IMR-90 (cell line): ENCODE measurements at regions not wholly inside any gene's neighbourhood (a gene's known extent, or its start where the extent isn't known, plus 50 kb on each side); places are given as distances from the start of the nearest gene placed in this dataset.

Source experiments
- ATAC-seq: fragments of 200-7000 bp; cut with Tn5 transposase; 2 replicates; pipeline ENCODE4 v1.9.1; 2020; ENCODE audit warnings: low read depth, mild to moderate bottlenecking, moderate library complexity
- BruUV-seq: library from RNA; stranded (reverse); fragments of 400-500 nt; replicated peaks from 2 replicates; lab custom pipeline; 2021; lab: Mats Ljungman, UMichigan
- CTCF ChIA-PET: fragments of 300-600 bp; formaldehyde crosslinking; extraction: SDS; loops from one replicate; lab custom pipeline; 2021; ENCODE audit warnings: antibody characterized with exemption; lab: Yijun Ruan, JAX
- POLR2A ChIA-PET: fragments of 300-600 bp; sonication (Branson Sonifier 250); formaldehyde crosslinking; loops from one replicate; lab custom pipeline; 2022; ENCODE audit warnings: antibody characterized with exemption; ENCODE audit not compliant: unreplicated experiment; lab: Charles Lee
- DNase-seq: peaks from one replicate; pipeline ENCODE4 v3.0.0; 2013
- H2AFZ ChIP-seq: replicated peaks from 2 replicates; pipeline ENCODE3; 2013; ENCODE audit warnings: low read length, mild to moderate bottlenecking; ENCODE audit not compliant: poor library complexity
- H2AK5ac ChIP-seq: 2 replicates; pipeline ENCODE4 v1.6.1; 2013; ENCODE audit warnings: low read depth, low read length, inconsistent platforms
- H2AK9ac ChIP-seq: replicated peaks from 2 replicates; pipeline ENCODE3; 2013; ENCODE audit warnings: mild to moderate bottlenecking, low read depth, low read length, moderate library complexity; ENCODE audit not compliant: poor library complexity
- H2BK120ac ChIP-seq: 2 replicates; pipeline ENCODE4 v1.6.1; 2013; ENCODE audit warnings: low read depth, low read length, inconsistent platforms
- H2BK15ac ChIP-seq: 3 replicates; pipeline ENCODE4 v1.6.1; 2013; ENCODE audit warnings: low read depth, low read length, inconsistent platforms
- H2BK20ac ChIP-seq: 2 replicates; pipeline ENCODE4 v1.6.1; 2013; ENCODE audit warnings: low read depth, mild to moderate bottlenecking, inconsistent platforms, low read length, moderate library complexity
- H2BK5ac ChIP-seq: 2 replicates; pipeline ENCODE4 v1.6.1; 2013; ENCODE audit warnings: mild to moderate bottlenecking, low read depth, low read length, inconsistent platforms; ENCODE audit not compliant: poor library complexity, severe bottlenecking
- H3K14ac ChIP-seq: replicated peaks from 2 replicates; pipeline ENCODE4 v1.6.1; 2013; ENCODE audit warnings: low read depth, low read length, inconsistent platforms
- H3K18ac ChIP-seq: 2 replicates; pipeline ENCODE4 v1.6.1; 2013; ENCODE audit warnings: low read depth, low read length, control low read depth
- H3K23ac ChIP-seq: 2 replicates; pipeline ENCODE4 v1.6.1; 2013; ENCODE audit warnings: low read depth, low read length, inconsistent platforms
- H3K27ac ChIP-seq: 2 replicates; pipeline ENCODE4 v1.5.1; 2013; ENCODE audit warnings: mild to moderate bottlenecking, control low read depth, low read length; ENCODE audit not compliant: insufficient read depth
- H3K27me3 ChIP-seq: 2 replicates; pipeline ENCODE4 v1.6.1; 2013; ENCODE audit warnings: low read length; ENCODE audit not compliant: control insufficient read depth, insufficient read depth
- H3K36me3 ChIP-seq: 2 replicates; pipeline ENCODE4 v1.6.1; 2013; ENCODE audit warnings: low read length, mixed read lengths; ENCODE audit not compliant: control insufficient read depth, insufficient read depth
- H3K4ac ChIP-seq: 2 replicates; pipeline ENCODE4 v1.6.1; 2013; ENCODE audit warnings: low read depth, low read length, inconsistent platforms
- H3K4me1 ChIP-seq: 2 replicates; pipeline ENCODE4 v1.6.1; 2013; ENCODE audit warnings: low read length, mixed read lengths; ENCODE audit not compliant: control insufficient read depth, insufficient read depth
- H3K4me2 ChIP-seq: 2 replicates; pipeline ENCODE4 v1.6.1; 2013; ENCODE audit warnings: low read depth, mild to moderate bottlenecking, control low read depth, low read length, moderate library complexity
- H3K4me3 ChIP-seq: 2 replicates; pipeline ENCODE4 v1.5.1; 2013; ENCODE audit warnings: low read depth, mild to moderate bottlenecking, control low read depth, low read length, moderate library complexity; ENCODE audit not compliant: insufficient read depth
- H3K56ac ChIP-seq: 2 replicates; pipeline ENCODE4 v1.6.1; 2013; ENCODE audit warnings: low read length, inconsistent platforms; ENCODE audit not compliant: insufficient read depth; ENCODE audit errors: extremely low read depth
- H3K79me1 ChIP-seq, 2 experiments: 2 replicates each; pipeline ENCODE4 v1.6.1; 2013; ENCODE audit warnings: low read length in 2 of 2, inconsistent platforms in 1 of 2, low read depth in 1 of 2
- H3K9ac ChIP-seq: 2 replicates; pipeline ENCODE4 v1.6.1; 2013; ENCODE audit warnings: low read depth, low read length, control low read depth
- H3K9me1 ChIP-seq: 2 replicates; pipeline ENCODE4 v1.6.1; 2013; ENCODE audit warnings: low read length, inconsistent platforms; ENCODE audit not compliant: insufficient read depth
- H3K9me3 ChIP-seq: 2 replicates; pipeline ENCODE4 v1.6.1; 2013; ENCODE audit warnings: low read length; ENCODE audit not compliant: control insufficient read depth, insufficient read depth
- H4K20me1 ChIP-seq: 2 replicates; pipeline ENCODE4 v1.6.1; 2013; ENCODE audit warnings: low read length, inconsistent platforms; ENCODE audit not compliant: insufficient read depth
- H4K5ac ChIP-seq: 2 replicates; pipeline ENCODE4 v1.6.1; 2013; ENCODE audit warnings: mild to moderate bottlenecking, low read depth, low read length, control low read depth
- H4K8ac ChIP-seq, 2 experiments: 2 replicates each; pipeline ENCODE4 v1.6.1; 2013; ENCODE audit warnings: low read depth in 2 of 2, low read length in 2 of 2, control low read depth in 1 of 2, inconsistent platforms in 1 of 2
- H4K91ac ChIP-seq: 2 replicates; pipeline ENCODE4 v1.6.1; 2013; ENCODE audit warnings: low read depth, low read length, inconsistent platforms; ENCODE audit not compliant: insufficient read depth
- RFX5 ChIP-seq: IDR thresholded peaks from 2 replicates; pipeline ENCODE4 v1.8.0; 2012; ENCODE audit warnings: low read depth, mild to moderate bottlenecking, low read length, moderate library complexity
- WGBS, 2 experiments: methylation state at CpG; one replicate each; pipeline versions ENCODE4 v1.1.5 to v1.1.7; 2013; ENCODE audit warnings: missing lambda C conversion rate in 2 of 2; ENCODE audit not compliant: insufficient read length in 1 of 2; ENCODE audit errors: extremely low coverage in 2 of 2; 5-methylcytosine and 5-hydroxymethylcytosine counted together
- dilution Hi-C: fragments of 300-500 bp; cut with HindIII; formaldehyde crosslinking; loops from one replicate; pipeline ENCODE4 v1.14.3; 2018; ENCODE audit warnings: low sequenced_read_pairs; ENCODE audit not compliant: unreplicated experiment
- in situ Hi-C: fragments of 300-500 bp; cut with MboI; formaldehyde crosslinking; loops from 3 replicates; pipeline ENCODE4 v1.14.3; 2019; ENCODE audit warnings: low sequenced_read_pairs, inconsistent platforms, mixed read lengths
- intact Hi-C: fragments of 100-400 bp; cut with micrococcal nuclease; formaldehyde crosslinking; loops from 2 replicates; pipeline ENCODE4 v1.10.0; 2022

DNA sequence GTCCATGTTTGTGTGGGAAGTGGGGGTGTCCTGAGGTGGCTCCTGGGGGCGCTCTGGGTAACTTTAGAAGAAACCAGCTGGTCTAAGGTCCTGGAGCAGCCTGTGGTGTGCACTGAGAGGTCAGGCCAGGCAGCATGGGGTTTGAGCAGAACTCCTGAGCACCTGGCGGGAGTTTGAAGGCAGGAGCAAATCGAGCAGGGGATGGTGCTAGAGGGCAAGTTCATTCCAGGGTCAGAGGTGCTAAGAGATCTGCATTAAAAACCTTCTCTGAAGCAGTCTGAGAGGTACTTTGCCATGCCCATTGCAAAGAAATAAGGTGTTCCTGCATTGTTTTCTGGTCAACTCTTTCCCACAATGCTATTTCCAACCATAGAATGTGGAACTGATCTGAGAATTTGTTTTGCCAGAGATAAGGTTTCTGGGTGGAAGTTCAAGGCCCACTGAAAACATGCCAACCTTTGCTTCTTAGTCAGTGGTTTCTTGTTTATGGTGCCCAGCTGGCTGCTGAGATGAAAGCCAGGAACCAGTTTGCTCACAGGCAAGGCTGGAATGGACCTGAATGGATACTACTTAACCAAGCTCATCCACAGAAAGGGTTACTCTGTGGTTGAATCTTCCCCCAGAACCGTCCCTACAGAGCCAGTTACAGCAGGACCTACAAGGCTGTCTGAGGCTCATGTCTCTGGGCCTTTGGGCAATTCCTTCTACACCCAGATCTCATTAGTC, 136.3 kb upstream of the TMEM72 start:
- in situ Hi-C loops = no loop called here
- H3K9ac ChIP-seq = no peak overlapping the region
- H4K8ac ChIP-seq = no peak overlapping the region; a peak in 1 of 4 replicates
- 0 out of 3 replicates have a peak overlapping the region, but pooled peaks have one; percentile 23 for H2BK15ac ChIP-seq
- H2BK5ac ChIP-seq = no peak overlapping the region
- no peaks in the 10 kb centered on the region for H3K9me3 ChIP-seq
- CTCF ChIA-PET = interaction anchor here (1.1 kb wide), 1 partner anchor 61 kb away, joined by 4 read pairs; no protein-coding TSS in a partner anchor
- H3K27ac ChIP-seq = peak overlapping the region; percentile 4; the same call in 1 of the 2 replicates
- H3K14ac ChIP-seq = no peak overlapping the region; the same call in 1 of the 2 replicates
- no peaks in the 10 kb centered on the region for H4K20me1 ChIP-seq
- peaks cover 9% of the 10 kb centered on the region for H3K4me1 ChIP-seq
- intact Hi-C loops = no loop called here
- DNase-seq (peak; percentile 70), ATAC-seq (peak; percentile 79)
- H3K36me3 ChIP-seq = no peaks in the 10 kb centered on the region
- peak overlapping the region; percentile 50 for H2AFZ ChIP-seq
- peak overlapping the region; percentile 78; the same call in 1 of the 2 replicates for H2AK5ac ChIP-seq
- WGBS, 2 experiments = 90% methylated on average over 2 of the region's 4 CpGs; no CpG with 5 or more reads in 1 of the 2 experiments
- BruUV-seq = no TSS peak
- H3K23ac ChIP-seq = peak overlapping the region; percentile 16; the same call in 1 of the 2 replicates
- peaks cover 10% of the 10 kb centered on the region for H3K9me1 ChIP-seq
- peak overlapping the region; percentile 15 for H3K18ac ChIP-seq
- no peak overlapping the region for H3K4me2 ChIP-seq
- peak overlapping the region; percentile 57 for H2BK20ac ChIP-seq
- dilution Hi-C loops = no loop called here
- H3K79me1 ChIP-seq = no peaks in the 10 kb centered on the region
- no peak overlapping the region for H4K91ac ChIP-seq
- TF ChIP-seq RFX5 = no peak
- no peaks in the 10 kb centered on the region for H3K27me3 ChIP-seq
- H2BK120ac ChIP-seq = no peak overlapping the region; the same call in 1 of the 2 replicates
- H3K4ac ChIP-seq = peak overlapping the region; percentile 32; the same call in 1 of the 2 replicates
- no peak overlapping the region for H3K4me3 ChIP-seq
- no peak overlapping the region for H4K5ac ChIP-seq
- no peak overlapping the region for H3K56ac ChIP-seq
- POLR2A ChIA-PET = no interaction called here
- no peak overlapping the region for H2AK9ac ChIP-seq
